ENCODE measurements at regions not wholly inside any gene's neighbourhood (a gene's known extent, or its start where the extent isn't known, plus 50 kb on each side); places are given as distances from the start of the nearest gene placed in this dataset.

GRCh38 chr13:34772206-34772605, 169.9 kb upstream of the NBEA start:
- WGBS, 2 experiments (ENCODE audit: extremely low coverage in 2 of 2, insufficient read length in 1 of 2) = no CpG with 5 or more reads among the region's 2 CpGs
- Histone ChIP-seq H3K9me3 (ENCODE audit: control insufficient read depth, insufficient read depth, low read length) (no peaks in the 10 kb centered on the region), H3K36me3 (ENCODE audit: control insufficient read depth, insufficient read depth, low read length) (no peaks in the 10 kb centered on the region), H3K79me1 (ENCODE audit: low read depth in 1 of 2, low read length in 2 of 2) (no peaks in the 10 kb centered on the region), H4K5ac (ENCODE audit: low read depth, low read length) (no peak overlapping the region), H4K91ac (ENCODE audit: insufficient read depth, low read depth, low read length) (no peak overlapping the region), H3K4ac (ENCODE audit: low read depth, low read length) (no peak overlapping the region), H3K14ac (replicated peaks; ENCODE audit: low read depth, low read length) (no peak overlapping the region), H2BK20ac (ENCODE audit: low read depth, low read length) (no peak overlapping the region), H2AK9ac (replicated peaks; ENCODE audit: low read depth, low read length, poor library complexity) (no peak overlapping the region), H3K9me1 (ENCODE audit: insufficient read depth, low read length) (no peaks in the 10 kb centered on the region), H3K23ac (ENCODE audit: low read depth, low read length) (no peak overlapping the region), H3K4me1 (ENCODE audit: control insufficient read depth, insufficient read depth, low read length) (no peaks in the 10 kb centered on the region), H2BK120ac (ENCODE audit: low read depth, low read length) (no peak overlapping the region), H2AFZ (replicated peaks; ENCODE audit: low read length, poor library complexity) (no peak overlapping the region), H2BK5ac (ENCODE audit: low read depth, low read length, poor library complexity, severe bottlenecking) (no peak overlapping the region), H3K9ac (ENCODE audit: low read depth, low read length) (no peak overlapping the region), H4K20me1 (ENCODE audit: insufficient read depth, low read length) (no peaks in the 10 kb centered on the region), H3K18ac (ENCODE audit: low read depth, low read length) (no peak overlapping the region), H4K8ac (ENCODE audit: low read depth in 2 of 2, low read length in 2 of 2) (no peak overlapping the region), H3K4me2 (ENCODE audit: low read depth, low read length) (no peak overlapping the region), H2AK5ac (ENCODE audit: low read depth, low read length) (no peak overlapping the region), H3K27ac (ENCODE audit: insufficient read depth, low read length) (no peak overlapping the region), H2BK15ac (ENCODE audit: low read depth, low read length) (no peak overlapping the region), H3K56ac (ENCODE audit: extremely low read depth, insufficient read depth, low read length) (no peak overlapping the region), H3K4me3 (ENCODE audit: insufficient read depth, low read depth, low read length) (no peak overlapping the region), H3K27me3 (ENCODE audit: control insufficient read depth, insufficient read depth, low read length) (no peaks in the 10 kb centered on the region)
- intact Hi-C loops (cut with micrococcal nuclease) = no loop called here
- dilution Hi-C loops (cut with HindIII; ENCODE audit: low sequenced_read_pairs, unreplicated experiment) = no loop called here
- in situ Hi-C loops (cut with MboI; ENCODE audit: low sequenced_read_pairs) = no loop called here
- BruUV-seq (replicated peaks) = no TSS peak
- POLR2A ChIA-PET (ENCODE audit: unreplicated experiment) = no interaction called here
- ATAC-seq (ENCODE audit: low read depth) = no peak
- DNase-seq = no peak
- CTCF ChIA-PET = no interaction called here
- TF ChIP-seq, protein P1, sequence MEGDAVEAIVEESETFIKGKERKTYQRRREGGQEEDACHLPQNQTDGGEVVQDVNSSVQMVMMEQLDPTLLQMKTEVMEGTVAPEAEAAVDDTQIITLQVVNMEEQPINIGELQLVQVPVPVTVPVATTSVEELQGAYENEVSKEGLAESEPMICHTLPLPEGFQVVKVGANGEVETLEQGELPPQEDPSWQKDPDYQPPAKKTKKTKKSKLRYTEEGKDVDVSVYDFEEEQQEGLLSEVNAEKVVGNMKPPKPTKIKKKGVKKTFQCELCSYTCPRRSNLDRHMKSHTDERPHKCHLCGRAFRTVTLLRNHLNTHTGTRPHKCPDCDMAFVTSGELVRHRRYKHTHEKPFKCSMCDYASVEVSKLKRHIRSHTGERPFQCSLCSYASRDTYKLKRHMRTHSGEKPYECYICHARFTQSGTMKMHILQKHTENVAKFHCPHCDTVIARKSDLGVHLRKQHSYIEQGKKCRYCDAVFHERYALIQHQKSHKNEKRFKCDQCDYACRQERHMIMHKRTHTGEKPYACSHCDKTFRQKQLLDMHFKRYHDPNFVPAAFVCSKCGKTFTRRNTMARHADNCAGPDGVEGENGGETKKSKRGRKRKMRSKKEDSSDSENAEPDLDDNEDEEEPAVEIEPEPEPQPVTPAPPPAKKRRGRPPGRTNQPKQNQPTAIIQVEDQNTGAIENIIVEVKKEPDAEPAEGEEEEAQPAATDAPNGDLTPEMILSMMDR (conservative IDR thresholded peaks at IDR 0.05; ENCODE audit: low read depth, low read length) = no peak
- no peak for TF ChIP-seq CEBPB (IDR thresholded peaks at IDR 0.05; ENCODE audit: low read depth, low read length)
- no peak for TF ChIP-seq MAFK (IDR thresholded peaks at IDR 0.05; ENCODE audit: low read depth, low read length)
- no peak for TF ChIP-seq POLR2A (IDR thresholded peaks at IDR 0.05; ENCODE audit: low read depth, low read length)
- TF ChIP-seq CHD1 (IDR thresholded peaks at IDR 0.05; ENCODE audit: low read depth, low read length) = no peak
- TF ChIP-seq, protein P2, sequence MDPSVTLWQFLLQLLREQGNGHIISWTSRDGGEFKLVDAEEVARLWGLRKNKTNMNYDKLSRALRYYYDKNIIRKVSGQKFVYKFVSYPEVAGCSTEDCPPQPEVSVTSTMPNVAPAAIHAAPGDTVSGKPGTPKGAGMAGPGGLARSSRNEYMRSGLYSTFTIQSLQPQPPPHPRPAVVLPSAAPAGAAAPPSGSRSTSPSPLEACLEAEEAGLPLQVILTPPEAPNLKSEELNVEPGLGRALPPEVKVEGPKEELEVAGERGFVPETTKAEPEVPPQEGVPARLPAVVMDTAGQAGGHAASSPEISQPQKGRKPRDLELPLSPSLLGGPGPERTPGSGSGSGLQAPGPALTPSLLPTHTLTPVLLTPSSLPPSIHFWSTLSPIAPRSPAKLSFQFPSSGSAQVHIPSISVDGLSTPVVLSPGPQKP (IDR thresholded peaks at IDR 0.05; ENCODE audit: borderline replicate concordance, low read depth, low read length) = no peak
- TF ChIP-seq MXI1 (IDR thresholded peaks at IDR 0.05; ENCODE audit: borderline replicate concordance, low read depth, low read length) = no peak
- no peak for TF ChIP-seq RAD21 (IDR thresholded peaks at IDR 0.05; ENCODE audit: low read length)
- TF ChIP-seq SMC3 (IDR thresholded peaks at IDR 0.05; ENCODE audit: low read depth, low read length) = no peak
- TF ChIP-seq, protein P3, sequence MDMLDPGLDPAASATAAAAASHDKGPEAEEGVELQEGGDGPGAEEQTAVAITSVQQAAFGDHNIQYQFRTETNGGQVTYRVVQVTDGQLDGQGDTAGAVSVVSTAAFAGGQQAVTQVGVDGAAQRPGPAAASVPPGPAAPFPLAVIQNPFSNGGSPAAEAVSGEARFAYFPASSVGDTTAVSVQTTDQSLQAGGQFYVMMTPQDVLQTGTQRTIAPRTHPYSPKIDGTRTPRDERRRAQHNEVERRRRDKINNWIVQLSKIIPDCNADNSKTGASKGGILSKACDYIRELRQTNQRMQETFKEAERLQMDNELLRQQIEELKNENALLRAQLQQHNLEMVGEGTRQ (IDR thresholded peaks at IDR 0.05; ENCODE audit: low read depth, low read length) = no peak

Data from IMR-90 (cell line).